GM12878 (cell line): ENCODE measurements at regions not wholly inside any gene's neighbourhood (a gene's known extent, or its start where the extent isn't known, plus 50 kb on each side); places are given as distances from the start of the nearest gene placed in this dataset.

Source experiments
- ATAC-seq: fragments of 200-7000 bp; cut with Tn5 transposase; 3 replicates; pipeline ENCODE4 v1.9.1; 2020; ENCODE audit warnings: mild to moderate bottlenecking, moderate library complexity
- BruUV-seq: library from RNA; stranded (reverse); fragments of 400-500 nt; replicated peaks from 2 replicates; lab custom pipeline; 2021; lab: Mats Ljungman, UMichigan
- CTCF ChIA-PET: fragments of 300-600 bp; sonication (Branson Sonifier 250); formaldehyde crosslinking; extraction: SDS; loops from one replicate; lab custom pipeline; 2021; ENCODE audit warnings: inconsistent platforms; lab: Yijun Ruan, JAX
- POLR2A ChIA-PET: fragments of 350-600 bp; formaldehyde crosslinking; extraction: SDS; loops from one replicate; lab custom pipeline; 2021; ENCODE audit warnings: inconsistent platforms; lab: Charles Lee
- RAD21 ChIA-PET: fragments of 300-600 bp; sonication (Branson Sonifier 250); formaldehyde crosslinking; loops from one replicate; lab custom pipeline; 2023; ENCODE audit warnings: antibody characterized with exemption; ENCODE audit not compliant: unreplicated experiment; lab: Charles Lee
- SMC1A ChIA-PET: fragments of 300-600 bp; sonication (Branson Sonifier 250); formaldehyde crosslinking; loops from one replicate; lab custom pipeline; 2023; ENCODE audit not compliant: unreplicated experiment, uncharacterized antibody; lab: Charles Lee
- DNase-seq: peaks from one replicate; pipeline ENCODE4 v3.0.0-alpha.2; 2011; ENCODE audit warnings: low read depth, low spot score
- FAIRE-seq: peaks from 3 replicates; lab custom pipeline; 2011; peaks lifted over from hg19 to GRCh38; lab: Jason Lieb, UNC
- H2AFZ ChIP-seq: 2 replicates; pipeline ENCODE4 v1.6.0; 2011; ENCODE audit warnings: low read depth, low read length, control low read depth; ENCODE audit not compliant: control insufficient read depth
- H3K27ac ChIP-seq: 2 replicates; pipeline ENCODE4 v1.5.1; 2011; ENCODE audit warnings: control low read depth; ENCODE audit not compliant: control insufficient read depth, insufficient read depth
- H3K27me3 ChIP-seq, 2 experiments: replicated peaks in 1 of 2; 2 replicates each; pipeline versions ENCODE4 v1.6.0 to v1.6.1; 2011; ENCODE audit warnings: low read length in 1 of 2; ENCODE audit not compliant: control insufficient read depth in 2 of 2, insufficient read depth in 2 of 2
- H3K36me3 ChIP-seq, 2 experiments: 2 replicates each; pipeline ENCODE4 v1.5.1; 2011; ENCODE audit warnings: low read length in 1 of 2; ENCODE audit not compliant: control insufficient read depth in 2 of 2, insufficient read depth in 2 of 2
- H3K4me1 ChIP-seq: 2 replicates; pipeline ENCODE4 v1.6.1; 2011; ENCODE audit warnings: mild to moderate bottlenecking, low read length, moderate library complexity, mixed read lengths; ENCODE audit not compliant: control insufficient read depth, insufficient read depth
- H3K4me2 ChIP-seq: 2 replicates; pipeline ENCODE4 v1.6.0; 2011; ENCODE audit warnings: control low read depth; ENCODE audit not compliant: control insufficient read depth, insufficient read depth
- H3K4me3 ChIP-seq: fragments of 200-600 bp; sonication (generic); 2 replicates; pipeline ENCODE4 v1.5.1; 2016
- H3K79me2 ChIP-seq: 2 replicates; pipeline ENCODE4 v1.6.0; 2011; ENCODE audit warnings: low read length; ENCODE audit not compliant: control insufficient read depth, insufficient read depth
- H3K9ac ChIP-seq: 2 replicates; pipeline ENCODE4 v1.8.0; 2011; ENCODE audit warnings: low read length, control low read depth, mixed read lengths; ENCODE audit not compliant: control insufficient read depth, insufficient read depth
- H3K9me3 ChIP-seq: replicated peaks from 3 replicates; pipeline ENCODE4 v1.5.1; 2011; ENCODE audit warnings: mild to moderate bottlenecking, low read length; ENCODE audit not compliant: control insufficient read depth, insufficient read depth
- H4K20me1 ChIP-seq: 2 replicates; pipeline ENCODE4 v1.6.0; 2011; ENCODE audit not compliant: control insufficient read depth, insufficient read depth
- ASH2L ChIP-seq: fragments of 300-600, 200-600 bp; sonication (generic); IDR thresholded peaks from 2 replicates; pipeline ENCODE4 v1.6.1; 2017; ENCODE audit warnings: low read depth, mild to moderate bottlenecking, borderline replicate concordance
- ATF7 ChIP-seq: fragments of 450-650 bp; IDR thresholded peaks from 2 replicates; pipeline ENCODE4 v1.6.1; 2016; ENCODE audit warnings: low read depth, mild to moderate bottlenecking
- BCL11A ChIP-seq: IDR thresholded peaks from 2 replicates; pipeline ENCODE4 v1.6.1; 2011; ENCODE audit warnings: low read depth, low read length
- CBFB ChIP-seq: IDR thresholded peaks from 2 replicates; pipeline ENCODE4 v1.6.1; 2016; ENCODE audit warnings: antibody characterized with exemption, low read depth
- CBX5 ChIP-seq: sonication (generic); IDR thresholded peaks from 2 replicates; pipeline ENCODE4 v1.6.1; 2016; ENCODE audit warnings: low read depth, moderate library complexity, mild to moderate bottlenecking, inconsistent platforms
- CEBPB ChIP-seq, 2 experiments: fragments of 150-350 bp in 1 of 2; IDR thresholded peaks; 2 replicates each; pipeline ENCODE4 v1.6.1; 2012 to 2014; ENCODE audit warnings: low read depth in 2 of 2, low read length in 2 of 2, borderline replicate concordance in 1 of 2, inconsistent platforms in 1 of 2
- IRF3 ChIP-seq: fragments of 450-650 bp; IDR thresholded peaks from 2 replicates; pipeline ENCODE4 v1.6.1; 2014; ENCODE audit warnings: mild to moderate bottlenecking
- MXI1 ChIP-seq: fragments of 150-350 bp; IDR thresholded peaks from 2 replicates; pipeline ENCODE4 v1.6.1; 2011; ENCODE audit warnings: low read depth, mild to moderate bottlenecking, inconsistent platforms, low read length, improper control_type of control experiment
- NFXL1 ChIP-seq: fragments of 450-650 bp; IDR thresholded peaks from 2 replicates; pipeline ENCODE4 v1.6.1; 2017; ENCODE audit warnings: antibody characterized with exemption, mild to moderate bottlenecking, borderline replicate concordance
- NR2C2 ChIP-seq: IDR thresholded peaks from 2 replicates; pipeline ENCODE4 v1.6.1; 2011; ENCODE audit warnings: borderline replicate concordance, low read depth; ENCODE audit not compliant: control insufficient read depth, insufficient read length
- PRDM15 ChIP-seq: fragments of 450-650 bp; formaldehyde crosslinking; IDR thresholded peaks from 2 replicates; pipeline ENCODE4 v1.4.0; 2020; ENCODE audit warnings: mild to moderate bottlenecking, moderate library complexity
- SP1 ChIP-seq: IDR thresholded peaks from one replicate; pipeline ENCODE4 v1.6.1; 2011; ENCODE audit warnings: low read depth, low read length
- STAT1 ChIP-seq: fragments of 450-650 bp; conservative IDR thresholded peaks from 2 replicates; pipeline ENCODE4 v1.6.1; 2014; ENCODE audit warnings: antibody characterized with exemption, mild to moderate bottlenecking
- ZNF207 ChIP-seq: fragments of 450-650 bp; IDR thresholded peaks from 2 replicates; pipeline ENCODE4 v1.6.1; 2014; ENCODE audit warnings: antibody characterized with exemption, mild to moderate bottlenecking, borderline replicate concordance
- WGBS: methylation state at CpG from one replicate; pipeline ENCODE4 v1.1.6; 2016; ENCODE audit warnings: low lambda C conversion rate; ENCODE audit not compliant: insufficient replicate concordance, insufficient coverage; ENCODE audit errors: missing lambda C conversion rate; 5-methylcytosine and 5-hydroxymethylcytosine counted together
- in situ Hi-C: fragments of 300-500 bp; cut with MboI; formaldehyde crosslinking; loops from 9 replicates; pipeline ENCODE4 v1.14.3; 2018; ENCODE audit warnings: mixed read lengths
- intact Hi-C: fragments of 100-400 bp; cut with micrococcal nuclease; formaldehyde crosslinking; loops from one replicate; pipeline ENCODE4 v1.14.2; 2022; ENCODE audit not compliant: unreplicated experiment

GRCh38 chr5:89697581-89697980 lies 712.0 kb downstream of the CETN3 start:
- Histone ChIP-seq H2AFZ (no peak overlapping the region), H3K79me2 (no peaks in the 10 kb centered on the region), H3K4me1 (no peaks in the 10 kb centered on the region), H3K4me2 (no peak overlapping the region), H3K27ac (no peak overlapping the region), H3K4me3 (no peak overlapping the region), H3K9me3 (peaks cover 2% of the 10 kb centered on the region), H3K9ac (no peak overlapping the region), H3K27me3 (no peaks in the 10 kb centered on the region), H4K20me1 (no peaks in the 10 kb centered on the region), H3K36me3 (no peaks in the 10 kb centered on the region)
- ChIA-PET POLR2A (no interaction called here), RAD21 (no interaction called here), SMC1A (no interaction called here), CTCF (no interaction called here)
- intact Hi-C loops = no loop called here
- FAIRE-seq (no peak), DNase-seq (no peak), ATAC-seq (no peak)
- no TSS peak for BruUV-seq
- in situ Hi-C loops = no loop called here
- WGBS = 0% methylated on average over 1 of the region's 1 CpG
- TF ChIP-seq STAT1 = no peak
- no peak for TF ChIP-seq ZNF207

- no peak overlapping the region for H2AFZ ChIP-seq
- H3K27me3 ChIP-seq = no peaks in the 10 kb centered on the region
- no peaks in the 10 kb centered on the region for H3K79me2 ChIP-seq
- BruUV-seq = no TSS peak
- H4K20me1 ChIP-seq = no peaks in the 10 kb centered on the region
- no peak overlapping the region for H3K4me3 ChIP-seq
- FAIRE-seq (no peak), DNase-seq (no peak), ATAC-seq (no peak)
- SMC1A ChIA-PET = no interaction called here
- CTCF ChIA-PET = no interaction called here
- in situ Hi-C loops = no loop called here
- POLR2A ChIA-PET = no interaction called here
- no peak overlapping the region for H3K27ac ChIP-seq
- H3K9me3 ChIP-seq = peaks cover 2% of the 10 kb centered on the region
- H3K4me2 ChIP-seq = no peak overlapping the region
- H3K9ac ChIP-seq = no peak overlapping the region
- no peaks in the 10 kb centered on the region for H3K4me1 ChIP-seq
- RAD21 ChIA-PET = no interaction called here
- no peaks in the 10 kb centered on the region for H3K36me3 ChIP-seq
- intact Hi-C loops = no loop called here
- 96% methylated on average over 1 of the region's 1 CpG for WGBS
- TF ChIP-seq MXI1 = no peak
- TF ChIP-seq ASH2L = no peak
- TF ChIP-seq NR2C2 = no peak
- TF ChIP-seq BCL11A = no peak
- no peak for TF ChIP-seq CBFB
- TF ChIP-seq CEBPB (IDR thresholded peaks at IDR 0.05; ENCODE audit: borderline replicate concordance in 1 of 2, low read depth in 2 of 2, low read length in 2 of 2) = no peak
- no peak for TF ChIP-seq ATF7
- no peak for TF ChIP-seq CBX5
- no peak for TF ChIP-seq SP1
- TF ChIP-seq PRDM15 (CRISPR knock-in tag) = no peak
- no peak for TF ChIP-seq NFXL1
- no peak for TF ChIP-seq IRF3
Measured at GRCh38 chr5:89695371-89695770, 714.2 kb downstream of the CETN3 start.
